ENCODE measurements at regions not wholly inside any gene's neighbourhood (a gene's known extent, or its start where the extent isn't known, plus 50 kb on each side); places are given as distances from the start of the nearest gene placed in this dataset.
A peak's percentile ranks its signal among the peaks of the same experiment; 100 is the strongest.

DNA sequence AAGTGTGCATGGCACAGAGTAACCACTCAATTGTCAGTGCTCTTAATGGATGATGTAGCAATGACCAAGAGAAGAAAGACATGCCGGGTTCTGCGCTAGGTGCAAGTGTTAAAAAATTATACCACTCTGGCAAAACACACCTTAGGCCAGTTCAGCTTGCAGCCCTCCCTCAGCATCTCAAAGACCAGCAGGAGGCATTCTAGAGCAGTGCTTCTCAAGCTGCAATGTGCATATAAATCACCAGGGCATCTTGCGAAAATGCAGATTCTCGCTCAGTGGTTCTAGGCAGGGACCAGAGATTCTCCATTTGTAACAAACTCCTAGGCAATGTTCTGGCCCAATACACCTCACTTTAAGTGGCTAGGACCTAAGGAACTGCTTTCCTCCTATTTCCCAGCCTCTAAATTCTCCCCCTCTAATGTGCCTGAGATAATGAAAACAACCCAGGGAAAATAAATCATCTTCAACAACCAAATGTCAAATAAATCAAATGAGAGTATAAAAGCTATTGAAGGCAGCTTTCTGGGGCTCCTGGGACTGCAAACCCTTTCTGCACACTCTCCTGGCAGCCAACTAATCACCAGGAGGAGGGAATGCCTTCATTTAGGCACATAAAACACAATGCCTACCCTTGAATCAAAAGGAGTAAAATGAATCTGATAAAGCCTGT lies 337.2 kb upstream of the API5 start:
- intact Hi-C loops (cut with DNase I; ENCODE audit: low total_unique reads) (no loop called here), in situ Hi-C loops (cut with MboI; ENCODE audit: low pct_ligation_motif_present in 1 of 4, low pct_unique_long_range_greater_than_20kb in 1 of 4, low sequenced_read_pairs in 3 of 4) (no loop called here)
- Histone ChIP-seq H3K27me3 (no peaks in the 10 kb centered on the region), H3K4me3 (no peak overlapping the region), H3K36me3 (no peaks in the 10 kb centered on the region), H3K4me1 (no peaks in the 10 kb centered on the region), H3K9me3 (no peaks in the 10 kb centered on the region), H3K27ac (no peak overlapping the region)
- TF ChIP-seq EP300 (IDR thresholded peaks at IDR 0.05; ENCODE audit: low read depth) (no peak), POLR2A (IDR thresholded peaks at IDR 0.05) (no peak)
- TF ChIP-seq, protein P1, sequence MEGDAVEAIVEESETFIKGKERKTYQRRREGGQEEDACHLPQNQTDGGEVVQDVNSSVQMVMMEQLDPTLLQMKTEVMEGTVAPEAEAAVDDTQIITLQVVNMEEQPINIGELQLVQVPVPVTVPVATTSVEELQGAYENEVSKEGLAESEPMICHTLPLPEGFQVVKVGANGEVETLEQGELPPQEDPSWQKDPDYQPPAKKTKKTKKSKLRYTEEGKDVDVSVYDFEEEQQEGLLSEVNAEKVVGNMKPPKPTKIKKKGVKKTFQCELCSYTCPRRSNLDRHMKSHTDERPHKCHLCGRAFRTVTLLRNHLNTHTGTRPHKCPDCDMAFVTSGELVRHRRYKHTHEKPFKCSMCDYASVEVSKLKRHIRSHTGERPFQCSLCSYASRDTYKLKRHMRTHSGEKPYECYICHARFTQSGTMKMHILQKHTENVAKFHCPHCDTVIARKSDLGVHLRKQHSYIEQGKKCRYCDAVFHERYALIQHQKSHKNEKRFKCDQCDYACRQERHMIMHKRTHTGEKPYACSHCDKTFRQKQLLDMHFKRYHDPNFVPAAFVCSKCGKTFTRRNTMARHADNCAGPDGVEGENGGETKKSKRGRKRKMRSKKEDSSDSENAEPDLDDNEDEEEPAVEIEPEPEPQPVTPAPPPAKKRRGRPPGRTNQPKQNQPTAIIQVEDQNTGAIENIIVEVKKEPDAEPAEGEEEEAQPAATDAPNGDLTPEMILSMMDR (IDR thresholded peaks at IDR 0.05) = peak in 1 of 5 experiments; percentile 8
- 78 to 92% methylated on average over 2 to 4 of the region's 4 CpGs for WGBS, 2 donors (ENCODE audit: low coverage in 1 of 2)
- no peak for DNase-seq

GRCh38 chr11:42975180-42975529 lies 336.6 kb upstream of the API5 start:
- H3K27me3 ChIP-seq = no peaks in the 10 kb centered on the region
- H3K4me1 ChIP-seq = no peaks in the 10 kb centered on the region
- no peaks in the 10 kb centered on the region for H3K36me3 ChIP-seq
- H3K9me3 ChIP-seq = no peaks in the 10 kb centered on the region
- intact Hi-C loops (cut with DNase I; ENCODE audit: low total_unique reads) = no loop called here
- DNase-seq = no peak
- WGBS, 2 donors (ENCODE audit: low coverage in 1 of 2) = 6 to 8% methylated on average over 1 of the region's 1 CpG
- H3K4me3 ChIP-seq = no peak overlapping the region
- no peak overlapping the region for H3K27ac ChIP-seq
- in situ Hi-C loops (cut with MboI; ENCODE audit: low pct_ligation_motif_present in 1 of 4, low pct_unique_long_range_greater_than_20kb in 1 of 4, low sequenced_read_pairs in 3 of 4) = no loop called here
- TF ChIP-seq, protein P1 (IDR thresholded peaks at IDR 0.05) = no peak
- TF ChIP-seq EP300 (IDR thresholded peaks at IDR 0.05; ENCODE audit: low read depth) (no peak), POLR2AphosphoS5 (IDR thresholded peaks at IDR 0.05) (no peak), POLR2A (IDR thresholded peaks at IDR 0.05) (no peak)

DNA sequence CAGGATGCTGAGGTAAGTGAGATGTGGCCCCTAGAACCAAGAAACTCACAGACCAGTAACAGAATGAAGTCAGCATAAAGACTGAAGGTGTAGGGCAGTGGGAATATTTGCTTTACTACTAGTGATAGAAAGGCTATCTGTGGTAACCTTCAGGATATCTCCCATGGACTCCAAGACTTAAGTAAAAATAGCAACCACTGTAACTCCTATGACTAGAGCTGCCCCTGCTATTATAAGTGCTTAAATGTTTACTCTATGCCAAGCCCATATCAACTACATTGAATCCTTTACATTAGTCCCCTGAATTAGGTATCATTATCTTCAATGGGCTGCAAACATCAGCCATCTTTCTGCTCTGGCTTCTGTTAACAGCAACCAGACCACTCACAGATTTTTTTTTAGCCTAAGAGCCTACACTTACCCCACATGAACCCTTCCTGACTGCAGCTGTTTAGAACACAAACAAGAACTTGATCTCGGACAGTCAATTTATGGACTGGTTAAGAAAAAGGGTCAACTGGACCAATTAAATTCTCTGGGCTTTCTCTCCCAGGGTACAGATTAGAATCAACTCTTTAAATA lies 335.1 kb upstream of the API5 start:
- DNase-seq = no peak
- H3K36me3 ChIP-seq = no peaks in the 10 kb centered on the region
- no peak overlapping the region for H3K27ac ChIP-seq
- H3K9me3 ChIP-seq = no peaks in the 10 kb centered on the region
- 18 to 60% methylated on average over 1 of the region's 1 CpG for WGBS, 2 donors (ENCODE audit: low coverage in 1 of 2)
- no peaks in the 10 kb centered on the region for H3K27me3 ChIP-seq
- H3K4me1 ChIP-seq = no peaks in the 10 kb centered on the region
- intact Hi-C loops (cut with DNase I; ENCODE audit: low total_unique reads) = loop anchor here (1.0 kb wide), 1 partner anchor 45 kb away; no protein-coding TSS in a partner anchor
- in situ Hi-C loops (cut with MboI; ENCODE audit: low pct_ligation_motif_present in 1 of 4, low pct_unique_long_range_greater_than_20kb in 1 of 4, low sequenced_read_pairs in 3 of 4) = no loop called here
- H3K4me3 ChIP-seq = no peak overlapping the region
- no peak for TF ChIP-seq POLR2A (IDR thresholded peaks at IDR 0.05)
- TF ChIP-seq EP300 (IDR thresholded peaks at IDR 0.05; ENCODE audit: low read depth) = no peak
- TF ChIP-seq, protein P1 (IDR thresholded peaks at IDR 0.05) = no peak
- TF ChIP-seq POLR2AphosphoS5 (IDR thresholded peaks at IDR 0.05) = no peak

DNA sequence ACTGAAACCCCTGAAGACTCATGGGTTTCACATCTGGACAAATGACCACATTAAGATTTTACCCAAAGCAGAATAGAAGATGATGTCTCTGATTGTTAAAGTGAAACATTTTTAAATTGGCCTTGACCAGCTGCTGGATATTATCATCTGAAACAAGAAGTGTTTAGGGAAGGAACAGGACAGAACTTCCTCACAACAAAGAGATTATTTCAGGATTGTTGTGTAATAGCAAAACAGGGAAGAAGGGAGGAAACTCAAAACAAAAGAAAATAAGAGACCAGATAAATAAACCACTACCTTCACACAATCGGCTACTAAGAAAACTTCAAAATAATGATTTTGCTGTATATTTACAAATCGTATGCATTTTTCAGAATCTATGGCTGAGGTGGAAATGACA lies 319.2 kb upstream of the API5 start:
- DNase-seq = no peak
- 68 to 85% methylated on average over 2 of the region's 2 CpGs for WGBS, 2 donors (ENCODE audit: low coverage in 1 of 2)
- Histone ChIP-seq H3K27ac (no peak overlapping the region), H3K4me1 (no peaks in the 10 kb centered on the region), H3K36me3 (no peaks in the 10 kb centered on the region), H3K4me3 (no peak overlapping the region), H3K27me3 (no peaks in the 10 kb centered on the region), H3K9me3 (no peaks in the 10 kb centered on the region)
- in situ Hi-C loops (cut with MboI; ENCODE audit: low pct_ligation_motif_present in 1 of 4, low pct_unique_long_range_greater_than_20kb in 1 of 4, low sequenced_read_pairs in 3 of 4) (no loop called here), intact Hi-C loops (cut with DNase I; ENCODE audit: low total_unique reads) (no loop called here)
- TF ChIP-seq EP300 (IDR thresholded peaks at IDR 0.05; ENCODE audit: low read depth) (no peak), POLR2AphosphoS5 (IDR thresholded peaks at IDR 0.05) (no peak), POLR2A (IDR thresholded peaks at IDR 0.05) (no peak)
- TF ChIP-seq, protein P1 (IDR thresholded peaks at IDR 0.05) = no peak

All from transverse colon (tissue), 4 donors.